Fibroblast of gingiva (primary cell): ENCODE measurements at regions not wholly inside any gene's neighbourhood (a gene's known extent, or its start where the extent isn't known, plus 50 kb on each side); places are given as distances from the start of the nearest gene placed in this dataset.

Experiments
- DNase-seq: peaks from one replicate; pipeline ENCODE4 v3.0.0-alpha.2; 2011; ENCODE audit warnings: low read depth

GRCh38 chr1:14535619-14536355 lies 62.7 kb upstream of the KAZN start:
- DNase-seq = no peak

DNA sequence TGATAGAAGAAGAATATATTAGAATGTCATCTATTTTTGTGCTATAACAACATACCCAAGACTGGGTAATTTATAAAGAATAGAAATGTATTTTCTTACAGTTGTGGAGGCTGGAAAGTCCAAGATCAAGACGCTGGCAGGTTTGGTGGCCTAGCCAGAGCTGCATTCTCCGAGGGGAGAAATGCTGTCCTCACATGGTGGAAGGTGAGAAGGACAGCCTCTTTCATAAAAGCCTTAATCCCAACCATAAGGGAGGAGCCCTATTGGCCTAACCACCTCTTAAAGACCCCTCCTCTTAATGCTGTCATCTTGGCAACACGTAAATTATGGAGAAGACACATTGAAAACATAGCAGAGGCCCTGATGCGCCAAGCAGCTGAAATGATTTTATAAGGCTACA lies 60.1 kb upstream of the KAZN start:
- DNase-seq = no peak

- DNase-seq = no peak
These were observed 59.2 kb upstream of the KAZN start for GRCh38 chr1:14539309-14539708.

GRCh38 chr1:14539953-14540563 lies 58.4 kb upstream of the KAZN start:
- no peak for DNase-seq

GRCh38 chr1:14541348-14541747 lies 57.1 kb upstream of the KAZN start:
- no peak for DNase-seq

DNA sequence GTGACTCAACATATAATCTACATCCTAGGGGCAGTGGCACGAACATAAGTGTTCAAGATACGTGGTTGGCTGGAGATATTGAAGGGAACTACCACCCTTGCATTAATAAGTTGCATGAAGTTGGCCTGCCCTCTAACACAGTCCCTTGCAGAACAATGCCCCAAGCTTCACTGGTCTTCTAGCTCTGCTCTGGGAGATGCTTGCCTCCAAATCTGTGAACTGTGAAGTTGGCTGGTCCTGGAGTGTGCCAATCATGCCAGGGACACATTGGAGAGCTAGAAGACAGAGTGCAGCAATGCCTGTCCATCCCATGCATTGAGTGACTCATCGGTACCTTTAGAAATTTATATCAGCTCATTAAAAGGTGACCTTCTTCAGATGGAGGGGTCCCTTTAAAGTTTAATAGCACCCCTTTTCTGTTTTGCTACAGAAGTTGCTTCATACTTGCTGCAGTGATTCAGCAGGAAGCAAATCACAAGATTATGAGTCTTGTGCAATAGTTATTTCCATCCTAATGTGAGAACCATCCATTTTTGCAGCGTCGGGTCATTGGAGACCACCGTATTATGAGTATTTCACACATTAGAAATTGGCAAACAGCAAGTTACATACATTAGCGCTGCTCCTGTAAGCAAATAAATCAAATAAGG lies 55.2 kb upstream of the KAZN start:
- DNase-seq = peak; percentile 65

GRCh38 chr1:14544319-14544718 lies 54.2 kb upstream of the KAZN start:
- no peak for DNase-seq

DNA sequence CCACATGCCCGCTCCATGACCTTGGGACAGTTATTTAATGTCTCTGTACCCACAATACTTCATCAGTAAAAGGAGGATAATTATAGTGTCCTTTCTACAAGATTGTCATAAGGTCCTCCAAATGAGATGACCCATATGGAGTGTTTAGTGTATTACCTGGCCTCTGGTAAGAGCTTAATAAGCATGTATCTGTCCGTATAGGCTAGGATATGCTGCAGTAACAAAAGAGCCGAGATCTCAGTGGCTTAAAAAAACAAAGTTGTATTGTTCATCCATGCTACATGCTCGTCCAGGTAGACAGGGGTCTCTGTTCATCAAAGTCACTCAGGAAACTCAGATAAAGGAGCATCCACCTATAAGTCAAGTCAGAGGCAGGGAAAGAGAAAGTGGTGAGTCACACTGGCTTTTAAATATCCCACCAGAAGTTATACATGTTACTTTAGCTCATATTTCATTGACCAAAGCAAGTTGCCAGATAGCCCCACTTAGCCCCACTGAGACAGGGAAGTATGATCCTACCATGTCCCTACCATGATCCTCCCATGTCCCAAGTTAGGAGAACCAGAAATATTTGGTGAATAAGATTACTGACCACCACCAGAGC lies 53.0 kb upstream of the KAZN start:
- DNase-seq = no peak

DNA sequence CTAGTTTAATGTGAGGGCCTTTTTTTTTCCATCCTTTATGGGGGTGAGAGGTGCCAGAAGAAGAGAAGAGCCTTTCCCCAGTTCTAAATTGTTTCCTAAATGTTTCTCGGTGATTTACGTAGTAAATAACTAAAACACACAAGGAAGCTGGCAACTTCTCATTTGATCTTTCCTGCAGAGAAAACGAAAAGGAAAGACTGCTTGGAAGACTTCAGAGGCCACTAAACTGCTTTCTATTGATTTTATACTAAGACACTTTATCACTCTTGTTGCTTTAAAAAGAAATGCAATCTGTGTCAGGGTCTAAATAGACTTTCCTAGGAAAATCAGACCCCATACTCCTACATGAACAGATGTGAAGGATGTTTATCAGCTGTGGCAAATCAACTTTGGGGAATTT lies 52.1 kb upstream of the KAZN start:
- DNase-seq = no peak
